ENCODE measurements at regions not wholly inside any gene's neighbourhood (a gene's known extent, or its start where the extent isn't known, plus 50 kb on each side); places are given as distances from the start of the nearest gene placed in this dataset.

DNA sequence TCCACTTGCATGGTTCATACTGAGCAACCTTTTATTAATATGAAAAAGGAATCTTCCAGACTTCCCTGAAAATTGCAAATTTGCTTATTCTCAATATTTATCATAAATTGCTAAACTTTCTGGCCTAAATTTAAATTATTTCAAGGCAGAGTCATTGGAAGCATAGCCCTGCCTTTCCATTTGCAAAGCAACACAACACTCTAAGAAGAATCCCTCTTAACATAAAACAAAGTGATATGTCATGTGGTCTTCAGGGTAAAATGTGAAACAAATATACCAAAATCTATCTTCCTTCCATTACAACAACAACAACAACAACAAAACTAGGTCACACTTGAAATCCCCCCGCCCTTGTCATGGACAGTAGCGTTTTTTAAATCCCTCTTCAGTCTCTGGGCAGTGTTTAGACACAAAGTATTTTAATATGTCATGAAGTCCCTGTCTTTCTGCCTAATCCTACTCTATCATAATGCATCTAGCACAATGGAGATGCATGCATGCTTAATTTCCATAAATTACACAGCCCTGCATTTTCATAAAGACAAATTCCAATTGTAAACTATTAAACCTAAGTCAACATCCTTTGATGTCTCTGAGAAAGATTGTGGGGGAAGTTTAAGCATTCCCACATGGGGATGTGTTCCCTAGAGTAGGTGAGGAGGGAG is 668.9 kb upstream of the LCORL start:
- Mint-ChIP-seq H3K9me3 (no peaks in the 10 kb centered on the region; a peak in 1 of 5 replicates), H3K4me3 (peak overlapping the region; percentile 20 to 47; a peak in 2 of 5 replicates), H3K4me1 (peaks cover 40 to 44% of the 10 kb centered on the region in 2 experiments), H3K27ac (peak overlapping the region in 2 of 3 experiments; percentile 92 to 99; a peak in 5 of 7 replicates), H3K27me3 (ENCODE audit: low read depth) (no peaks in the 10 kb centered on the region), H3K36me3 (ENCODE audit: insufficient read depth in 1 of 3, low read depth in 3 of 3) (no peaks in the 10 kb centered on the region; a peak in 1 of 7 replicates)
- peak overlapping the region; percentile 98 for H3K27ac ChIP-seq (ENCODE audit: insufficient read length, low read depth, low read length)
- H2BK12ac ChIP-seq (ENCODE audit: insufficient read length, low read depth, low read length), result no peak overlapping the region
- DNase-seq, result no peak
- no peak overlapping the region for H3K4ac ChIP-seq (ENCODE audit: low read depth, low read length)
- no peak overlapping the region for H2AFZ ChIP-seq (ENCODE audit: low read length)
- no peak overlapping the region for H2BK20ac ChIP-seq (ENCODE audit: low read depth, low read length, poor library complexity, severe bottlenecking)
- H4K91ac ChIP-seq (ENCODE audit: insufficient read length, low read depth, low read length), result no peak overlapping the region
- H2AK5ac ChIP-seq (ENCODE audit: insufficient read length, low read length), result peak overlapping the region; percentile 65
- no peak overlapping the region for H3K14ac ChIP-seq (ENCODE audit: insufficient read depth, low read length)
- no peaks in the 10 kb centered on the region for H3K23me2 ChIP-seq (ENCODE audit: insufficient read length, low read depth, low read length, poor library complexity, severe bottlenecking)
- no peak overlapping the region for H2BK120ac ChIP-seq (ENCODE audit: low read depth, low read length, poor library complexity, severe bottlenecking)
- H3T11ph ChIP-seq (ENCODE audit: low read length), result peak overlapping the region; percentile 36
- peak overlapping the region; percentile 55 for H3K4me2 ChIP-seq (ENCODE audit: insufficient read depth, insufficient read length, low read length)
- no peaks in the 10 kb centered on the region for H3K9me3 ChIP-seq (ENCODE audit: control insufficient read depth, low read depth, low read length)
- H4K5ac ChIP-seq (ENCODE audit: insufficient read length, low read depth, low read length), result peak overlapping the region; percentile 78
- peak overlapping the region; percentile 65 for H3K9ac ChIP-seq (ENCODE audit: extremely low read depth, insufficient read length, low read length)
- peaks cover 8% of the 10 kb centered on the region; the same call in 1 of the 2 replicates for H3K4me1 ChIP-seq (ENCODE audit: insufficient read depth, low read length)
- TF ChIP-seq, protein P1, sequence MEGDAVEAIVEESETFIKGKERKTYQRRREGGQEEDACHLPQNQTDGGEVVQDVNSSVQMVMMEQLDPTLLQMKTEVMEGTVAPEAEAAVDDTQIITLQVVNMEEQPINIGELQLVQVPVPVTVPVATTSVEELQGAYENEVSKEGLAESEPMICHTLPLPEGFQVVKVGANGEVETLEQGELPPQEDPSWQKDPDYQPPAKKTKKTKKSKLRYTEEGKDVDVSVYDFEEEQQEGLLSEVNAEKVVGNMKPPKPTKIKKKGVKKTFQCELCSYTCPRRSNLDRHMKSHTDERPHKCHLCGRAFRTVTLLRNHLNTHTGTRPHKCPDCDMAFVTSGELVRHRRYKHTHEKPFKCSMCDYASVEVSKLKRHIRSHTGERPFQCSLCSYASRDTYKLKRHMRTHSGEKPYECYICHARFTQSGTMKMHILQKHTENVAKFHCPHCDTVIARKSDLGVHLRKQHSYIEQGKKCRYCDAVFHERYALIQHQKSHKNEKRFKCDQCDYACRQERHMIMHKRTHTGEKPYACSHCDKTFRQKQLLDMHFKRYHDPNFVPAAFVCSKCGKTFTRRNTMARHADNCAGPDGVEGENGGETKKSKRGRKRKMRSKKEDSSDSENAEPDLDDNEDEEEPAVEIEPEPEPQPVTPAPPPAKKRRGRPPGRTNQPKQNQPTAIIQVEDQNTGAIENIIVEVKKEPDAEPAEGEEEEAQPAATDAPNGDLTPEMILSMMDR (conservative IDR thresholded peaks at IDR 0.05), result no peak
- H2BK5ac ChIP-seq (ENCODE audit: insufficient read length, low read length), result peak overlapping the region; percentile 95
- peak overlapping the region; percentile 23 for H3K23ac ChIP-seq (ENCODE audit: insufficient read length, low read depth, low read length)
- H3K79me1 ChIP-seq (ENCODE audit: insufficient read depth, low read depth, low read length, poor library complexity, severe bottlenecking), result no peaks in the 10 kb centered on the region
- no peaks in the 10 kb centered on the region for H4K20me1 ChIP-seq (ENCODE audit: control insufficient read depth, insufficient read depth, insufficient read length)
- no peak overlapping the region for H2BK15ac ChIP-seq (ENCODE audit: low read depth, low read length)
- no peak overlapping the region for H4K8ac ChIP-seq (replicated peaks; ENCODE audit: insufficient read length, low read depth, low read length)
- H3K56ac ChIP-seq (ENCODE audit: insufficient read length, low read depth, low read length), result peak overlapping the region; percentile 62
- no peak overlapping the region for H3K18ac ChIP-seq (ENCODE audit: insufficient read length, low read depth, low read length)
- H3K79me2 ChIP-seq (ENCODE audit: insufficient read depth, low read length), result no peaks in the 10 kb centered on the region
- no peaks in the 10 kb centered on the region for H3K27me3 ChIP-seq (ENCODE audit: insufficient read depth, low read length)
- no CpG with 5 or more reads among the region's 2 CpGs for WGBS (ENCODE audit: extremely low coverage, insufficient read length, low lambda C conversion rate)
